ENCODE measurements at regions not wholly inside any gene's neighbourhood (a gene's known extent, or its start where the extent isn't known, plus 50 kb on each side); places are given as distances from the start of the nearest gene placed in this dataset.

- H3K4me3 ChIP-seq (ENCODE audit: low read depth, low read length, poor library complexity, severe bottlenecking) = no peak overlapping the region
- TF ChIP-seq CTCF (conservative IDR thresholded peaks at IDR 0.05; ENCODE audit: low read depth, low read length) (no peak), EZH2 (IDR thresholded peaks at IDR 0.05; ENCODE audit: borderline replicate concordance, low read depth, low read length, poor library complexity, severe bottlenecking) (no peak)
- ChIA-PET POLR2A (ENCODE audit: low non-redundant PET) (no interaction called here), CTCF (no interaction called here)
- no peaks in the 10 kb centered on the region for H3K4me1 ChIP-seq (ENCODE audit: insufficient read depth, low read length, poor library complexity, severe bottlenecking)
- intact Hi-C loops (cut with micrococcal nuclease; ENCODE audit: unreplicated experiment) = no loop called here
- no TSS peak for BruUV-seq (replicated peaks)
- no peaks in the 10 kb centered on the region for H3K27me3 ChIP-seq (replicated peaks; ENCODE audit: insufficient read depth, low read depth, low read length, poor library complexity)
- no peaks in the 10 kb centered on the region for H3K36me3 ChIP-seq (ENCODE audit: insufficient read depth, low read length, poor library complexity, severe bottlenecking)
- H3K9me3 ChIP-seq (ENCODE audit: low read depth, low read length, poor library complexity, severe bottlenecking) = no peaks in the 10 kb centered on the region
- H3K27ac ChIP-seq (ENCODE audit: low read depth, low read length, poor library complexity, severe bottlenecking) = no peak overlapping the region
- DNase-seq (ENCODE audit: low spot score) = no peak
These were observed 300.8 kb upstream of the ISX start for GRCh38 chr22:34765115-34765514.

- CTCF ChIA-PET = no interaction called here
- no TSS peak for BruUV-seq (replicated peaks)
- no peaks in the 10 kb centered on the region for H3K27me3 ChIP-seq (replicated peaks; ENCODE audit: insufficient read depth, low read depth, low read length, poor library complexity)
- H3K4me3 ChIP-seq (ENCODE audit: low read depth, low read length, poor library complexity, severe bottlenecking) = no peak overlapping the region
- H3K9me3 ChIP-seq (ENCODE audit: low read depth, low read length, poor library complexity, severe bottlenecking) = no peaks in the 10 kb centered on the region
- TF ChIP-seq CTCF (conservative IDR thresholded peaks at IDR 0.05; ENCODE audit: low read depth, low read length) = no peak
- TF ChIP-seq EZH2 (IDR thresholded peaks at IDR 0.05; ENCODE audit: borderline replicate concordance, low read depth, low read length, poor library complexity, severe bottlenecking) = no peak
- H3K27ac ChIP-seq (ENCODE audit: low read depth, low read length, poor library complexity, severe bottlenecking) = no peak overlapping the region
- no peak for DNase-seq (ENCODE audit: low spot score)
- H3K4me1 ChIP-seq (ENCODE audit: insufficient read depth, low read length, poor library complexity, severe bottlenecking) = no peaks in the 10 kb centered on the region
- POLR2A ChIA-PET (ENCODE audit: low non-redundant PET) = no interaction called here
- H3K36me3 ChIP-seq (ENCODE audit: insufficient read depth, low read length, poor library complexity, severe bottlenecking) = no peaks in the 10 kb centered on the region
- intact Hi-C loops (cut with micrococcal nuclease; ENCODE audit: unreplicated experiment) = no loop called here
These were observed 296.6 kb upstream of the ISX start for GRCh38 chr22:34769361-34769760.

- TF ChIP-seq CTCF (conservative IDR thresholded peaks at IDR 0.05; ENCODE audit: low read depth, low read length) (no peak), EZH2 (IDR thresholded peaks at IDR 0.05; ENCODE audit: borderline replicate concordance, low read depth, low read length, poor library complexity, severe bottlenecking) (no peak)
- no TSS peak for BruUV-seq (replicated peaks)
- Histone ChIP-seq H3K4me3 (ENCODE audit: low read depth, low read length, poor library complexity, severe bottlenecking) (no peak overlapping the region), H3K4me1 (ENCODE audit: insufficient read depth, low read length, poor library complexity, severe bottlenecking) (no peaks in the 10 kb centered on the region), H3K27me3 (replicated peaks; ENCODE audit: insufficient read depth, low read depth, low read length, poor library complexity) (no peaks in the 10 kb centered on the region), H3K9me3 (ENCODE audit: low read depth, low read length, poor library complexity, severe bottlenecking) (peaks cover 5% of the 10 kb centered on the region), H3K27ac (ENCODE audit: low read depth, low read length, poor library complexity, severe bottlenecking) (no peak overlapping the region), H3K36me3 (ENCODE audit: insufficient read depth, low read length, poor library complexity, severe bottlenecking) (no peaks in the 10 kb centered on the region)
- DNase-seq (ENCODE audit: low spot score) = no peak
- intact Hi-C loops (cut with micrococcal nuclease; ENCODE audit: unreplicated experiment) = no loop called here
- CTCF ChIA-PET = interaction anchor here (0.7 kb wide), 1 partner anchor 380 kb away, joined by 3 read pairs; no protein-coding TSS in a partner anchor
- POLR2A ChIA-PET (ENCODE audit: low non-redundant PET) = no interaction called here
These were observed 289.1 kb upstream of the ISX start for GRCh38 chr22:34776817-34777216.

All from A673 (cell line).